GM04504 (cell line): ENCODE measurements at regions not wholly inside any gene's neighbourhood (a gene's known extent, or its start where the extent isn't known, plus 50 kb on each side); places are given as distances from the start of the nearest gene placed in this dataset.

ENCODE experiments used
- DNase-seq: peaks from one replicate; pipeline ENCODE4 v3.0.0-alpha.2; 2012; ENCODE audit warnings: low read depth

DNA sequence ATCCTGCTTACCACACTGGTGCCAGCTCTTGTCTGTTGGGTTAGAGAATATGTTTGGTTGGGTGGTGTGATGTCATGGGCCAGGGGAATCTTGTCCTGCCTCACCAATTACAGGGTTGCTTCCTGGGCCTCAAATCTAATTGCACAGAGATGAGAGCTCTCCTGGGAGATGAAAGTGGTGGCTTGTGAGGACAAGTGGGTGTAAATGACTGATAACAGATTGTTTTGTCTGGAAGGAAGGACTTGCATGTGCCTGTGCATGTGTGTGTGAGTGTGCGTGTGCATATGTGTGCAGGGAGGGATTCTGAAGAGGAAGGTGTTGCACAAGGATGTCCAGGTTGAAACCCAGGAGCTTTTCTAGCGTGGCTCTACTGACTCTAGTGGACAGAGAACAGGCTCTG is 271.9 kb downstream of the LOXHD1 start:
- DNase-seq, result no peak

DNA sequence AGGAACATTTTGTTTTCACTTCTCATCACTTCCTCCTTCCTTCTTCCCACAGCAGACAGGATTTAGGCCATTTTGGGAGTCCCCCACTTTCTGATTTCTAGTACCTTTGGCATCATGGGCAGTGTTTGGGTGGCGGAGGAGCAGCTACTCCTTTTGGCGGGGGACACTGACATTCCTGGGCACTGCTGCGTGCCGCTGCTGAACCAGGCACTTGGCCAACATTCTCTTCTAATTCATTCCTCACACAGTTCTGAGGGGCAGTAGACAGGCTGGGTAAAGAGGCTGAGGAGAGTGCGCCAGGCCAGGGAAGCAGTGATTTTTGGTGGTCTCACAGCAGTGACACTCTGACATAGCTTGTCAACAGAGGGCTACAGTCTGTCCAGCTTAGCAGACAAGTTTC is 270.2 kb downstream of the LOXHD1 start:
- no peak for DNase-seq

DNA sequence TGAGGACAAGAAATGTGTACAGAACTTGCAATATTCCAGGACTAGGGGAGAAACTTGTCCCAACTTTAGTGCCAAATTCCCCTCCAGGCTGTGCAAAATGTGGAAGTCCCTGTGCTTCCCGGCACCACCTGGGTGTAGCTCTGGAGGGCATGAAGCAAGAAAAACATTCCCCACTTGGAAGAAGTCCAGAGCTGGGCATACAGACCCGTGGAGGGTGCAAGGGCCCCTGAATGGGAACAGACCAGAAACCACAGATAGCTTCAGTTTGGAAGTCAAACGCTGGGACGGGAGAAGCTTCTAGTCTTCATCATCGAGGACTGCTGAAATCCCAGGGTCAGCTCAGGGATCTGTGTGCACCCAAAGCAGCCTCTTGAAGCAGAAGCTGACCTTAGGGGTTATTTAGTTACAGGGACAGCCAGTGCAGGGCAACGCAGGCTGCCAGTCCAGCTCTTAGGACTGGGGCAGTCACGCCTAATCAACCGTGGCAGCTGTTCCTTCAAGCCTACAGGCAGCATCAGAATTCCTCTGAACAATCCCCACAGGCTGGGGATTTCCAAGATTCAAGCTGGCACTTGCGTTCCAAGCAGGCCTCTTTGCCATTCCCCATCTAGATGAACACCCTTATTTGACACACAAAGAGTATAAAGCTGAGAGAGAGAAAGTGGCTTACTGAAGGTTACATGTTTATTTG is 269.4 kb downstream of the LOXHD1 start:
- DNase-seq, result no peak

DNA sequence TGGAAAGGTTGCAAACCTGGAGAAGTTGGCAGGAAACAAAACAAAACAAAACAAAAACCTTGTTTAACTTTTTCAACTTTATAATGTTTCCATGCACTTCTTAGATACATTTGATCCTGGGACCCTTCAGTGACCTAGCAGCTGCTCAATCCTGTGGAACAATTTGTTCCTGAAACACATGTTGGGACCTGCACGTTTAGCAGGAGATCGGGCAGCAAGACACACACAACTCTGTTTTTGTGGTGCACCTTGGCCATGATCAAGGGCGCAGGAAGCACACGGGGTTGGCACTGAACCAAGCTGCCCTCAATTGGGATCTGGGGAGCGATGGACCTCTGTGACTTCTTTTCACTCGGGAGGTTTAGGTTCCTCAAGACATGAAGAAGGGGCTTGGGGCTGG is 268.7 kb downstream of the LOXHD1 start:
- no peak for DNase-seq

DNA sequence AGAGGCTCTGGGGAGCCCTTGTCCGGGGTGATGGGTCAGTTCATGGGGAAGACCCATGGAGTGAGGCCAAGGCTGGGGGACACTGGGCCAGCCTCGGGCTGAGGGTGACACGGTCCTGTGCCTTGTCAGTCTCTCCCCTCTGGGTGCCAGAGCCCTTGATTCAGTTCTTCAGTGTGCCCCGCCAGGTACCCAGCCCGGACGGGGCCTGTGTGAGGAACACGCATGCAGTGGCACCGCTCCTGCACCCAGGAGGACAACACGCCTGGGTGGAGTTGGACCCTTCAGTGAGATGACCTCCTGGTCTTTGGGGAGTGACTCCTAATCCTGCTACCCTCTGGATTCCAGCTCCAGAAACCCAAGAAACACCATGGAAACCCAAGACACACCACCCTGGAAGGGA is 264.4 kb downstream of the LOXHD1 start:
- DNase-seq, result no peak

DNA sequence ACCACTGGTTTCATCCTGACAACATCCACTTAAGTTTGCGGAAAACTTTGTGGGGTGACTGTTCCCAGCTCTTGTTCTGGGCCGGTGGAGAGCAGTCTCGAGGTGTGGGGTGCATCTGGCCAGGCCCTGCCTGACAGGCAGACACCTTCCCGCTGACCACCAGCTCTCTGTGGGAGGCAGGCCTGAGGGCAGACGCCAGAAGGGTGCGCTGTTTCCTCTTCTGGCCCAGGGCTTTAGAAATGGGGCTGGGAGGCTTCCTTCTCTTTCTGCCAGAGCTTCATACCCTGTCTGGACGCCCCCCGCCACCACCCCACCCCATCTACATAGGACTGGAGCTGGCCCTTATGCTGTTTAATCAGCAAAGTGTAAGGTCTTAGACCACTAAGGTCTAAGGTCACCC is 263.8 kb downstream of the LOXHD1 start:
- DNase-seq, result no peak

GRCh38 chr18:46393961-46394360 is 263.1 kb downstream of the LOXHD1 start:
- no peak for DNase-seq

DNA sequence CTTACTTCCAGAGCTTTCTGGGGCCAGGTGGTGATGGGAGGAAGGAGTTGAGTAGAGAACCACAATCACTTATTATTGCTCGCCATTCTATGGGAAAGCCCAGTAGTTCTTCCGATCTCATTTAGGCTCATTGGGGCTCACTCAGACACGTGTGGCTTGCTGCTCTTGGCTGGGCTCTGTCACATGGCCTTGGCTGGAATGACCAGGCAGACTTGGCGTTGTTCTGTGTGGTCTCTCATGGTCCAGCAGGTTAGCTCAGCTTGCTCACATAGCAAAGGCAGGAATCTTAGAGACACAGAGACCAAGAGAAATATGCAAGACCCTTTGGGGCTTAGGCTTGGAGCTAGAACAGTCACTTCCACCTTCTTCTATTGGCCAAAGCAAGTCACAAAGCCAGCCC is 261.2 kb downstream of the LOXHD1 start:
- DNase-seq, result no peak

DNA sequence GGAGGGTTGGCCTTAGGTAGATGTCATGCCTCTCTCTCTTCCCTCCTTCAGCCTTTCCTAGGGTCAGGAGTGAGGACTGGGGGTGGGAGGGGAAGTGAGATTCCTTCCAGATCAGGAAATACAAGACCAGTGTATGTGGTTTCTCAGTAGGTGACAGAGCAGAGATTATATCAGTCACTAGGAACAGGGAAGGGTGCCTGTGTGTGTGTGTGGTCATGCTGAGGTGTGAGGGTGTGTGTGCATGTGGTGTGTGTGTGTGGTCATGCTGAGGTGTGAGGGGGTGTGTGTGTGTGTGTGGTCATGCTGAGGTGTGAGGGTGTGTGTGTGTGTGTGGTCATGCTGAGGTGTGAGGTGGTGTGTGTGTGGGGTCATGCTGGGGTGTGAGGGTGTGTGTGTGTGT is 259.8 kb downstream of the LOXHD1 start:
- DNase-seq, result no peak

DNA sequence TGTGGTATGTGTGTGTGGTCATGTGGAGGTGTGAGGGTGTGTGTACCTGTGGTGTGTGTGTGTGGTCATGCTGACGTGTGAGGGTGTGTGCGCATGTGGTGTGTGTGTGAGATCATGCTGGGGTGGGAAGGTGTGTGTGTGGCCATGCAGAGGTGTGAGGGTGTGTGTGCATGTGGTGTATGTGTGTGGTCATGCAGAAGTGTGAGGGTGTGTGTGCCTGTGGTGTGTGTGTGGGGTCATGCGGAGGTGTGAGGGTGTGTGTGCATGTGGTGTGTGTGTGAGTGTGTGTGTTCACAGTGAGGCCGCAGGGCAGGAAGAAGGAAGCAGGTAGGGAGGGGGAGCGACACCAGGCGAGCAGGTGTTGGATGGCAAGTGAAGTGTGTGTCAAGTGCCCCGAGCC is 259.0 kb downstream of the LOXHD1 start:
- no peak for DNase-seq

DNA sequence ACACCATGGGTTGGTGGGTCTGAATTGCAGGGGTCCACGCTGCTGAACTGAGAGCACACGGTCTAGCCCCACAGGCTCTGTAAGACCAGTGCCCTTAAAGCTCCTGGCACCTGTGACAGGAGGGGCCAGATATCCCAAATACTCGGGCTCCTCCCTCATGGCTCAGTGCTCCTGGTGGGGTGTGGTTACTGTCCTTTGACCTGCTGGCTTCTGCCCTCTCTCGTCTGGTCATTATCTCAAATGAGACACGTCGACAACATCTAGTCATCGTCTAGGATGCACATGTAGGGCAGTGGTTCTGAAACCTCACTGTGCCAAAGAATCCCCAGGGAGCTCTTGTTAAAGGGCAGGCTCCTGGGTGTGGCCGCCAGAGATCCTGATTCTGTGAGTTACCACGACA is 258.4 kb downstream of the LOXHD1 start:
- DNase-seq, result no peak

DNA sequence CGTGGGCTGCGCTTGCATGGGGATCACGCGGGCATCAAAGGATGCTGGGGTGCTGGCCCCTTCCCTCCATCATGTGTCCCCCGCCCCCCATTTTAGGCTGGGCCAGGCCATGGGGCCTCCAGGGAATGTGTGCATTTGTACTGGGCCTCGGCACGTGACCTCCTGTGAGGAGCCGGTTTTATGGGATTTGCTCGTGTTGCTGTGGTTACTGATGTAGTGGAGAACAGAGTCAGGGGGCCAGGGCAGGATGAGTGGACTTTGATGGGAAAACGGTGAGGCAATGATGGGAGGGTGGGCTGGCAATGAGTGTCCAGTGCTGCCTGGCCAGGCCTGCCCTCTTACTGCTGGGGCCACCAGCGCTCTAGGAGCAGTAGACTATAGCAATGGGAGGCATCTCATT is 257.7 kb downstream of the LOXHD1 start:
- no peak for DNase-seq

GRCh38 chr18:46400449-46400848 is 256.6 kb downstream of the LOXHD1 start:
- no peak for DNase-seq

DNA sequence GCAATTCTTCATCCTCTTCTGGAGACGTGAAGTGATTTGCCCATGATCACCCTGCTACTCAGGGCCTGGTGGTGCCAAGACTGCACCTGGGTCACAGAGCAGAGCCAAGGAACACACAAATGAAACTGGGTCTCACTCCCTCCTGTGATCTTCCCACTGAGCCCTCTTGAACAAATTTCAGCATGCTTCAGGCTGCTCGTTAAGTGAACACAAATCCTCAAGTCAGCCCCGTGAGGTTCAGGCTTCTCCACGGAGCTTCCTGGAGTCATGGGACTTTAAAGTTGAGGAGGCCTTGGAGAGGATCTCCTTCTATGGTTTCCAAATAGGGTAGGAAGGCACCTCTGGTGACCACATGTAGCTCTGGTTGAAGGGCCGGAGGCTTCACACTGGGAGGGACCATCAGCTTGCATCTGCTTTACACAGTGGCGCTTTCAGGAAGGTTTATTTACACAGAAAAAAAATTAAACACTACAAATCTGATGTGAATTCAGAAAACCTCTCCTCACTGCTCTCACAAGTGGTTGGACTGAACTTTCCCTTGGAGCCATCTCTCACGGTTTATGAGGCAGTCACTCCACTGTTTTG is 255.4 kb downstream of the LOXHD1 start:
- DNase-seq, result no peak

GRCh38 chr18:46402396-46402795 is 254.6 kb downstream of the LOXHD1 start:
- no peak for DNase-seq

DNA sequence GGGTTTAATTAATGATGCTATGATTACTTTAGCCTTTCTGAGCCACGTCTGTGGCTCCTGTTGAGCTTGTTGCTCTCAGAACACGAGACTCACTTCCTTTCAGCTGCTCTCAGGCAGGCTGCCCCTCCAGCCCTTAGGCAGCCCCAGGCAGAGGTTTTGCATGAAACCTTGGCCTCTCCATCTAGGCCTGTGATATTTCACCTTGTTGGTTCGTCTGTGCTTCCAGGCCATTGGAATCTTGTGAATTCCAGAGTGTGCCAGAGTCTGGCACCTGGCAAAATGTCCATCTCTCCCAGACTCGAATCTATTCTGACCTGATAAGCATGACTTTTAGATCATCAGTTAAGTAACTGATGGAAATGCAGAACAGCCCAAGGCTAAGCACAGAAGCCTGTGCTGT is 254.1 kb downstream of the LOXHD1 start:
- DNase-seq, result no peak

DNA sequence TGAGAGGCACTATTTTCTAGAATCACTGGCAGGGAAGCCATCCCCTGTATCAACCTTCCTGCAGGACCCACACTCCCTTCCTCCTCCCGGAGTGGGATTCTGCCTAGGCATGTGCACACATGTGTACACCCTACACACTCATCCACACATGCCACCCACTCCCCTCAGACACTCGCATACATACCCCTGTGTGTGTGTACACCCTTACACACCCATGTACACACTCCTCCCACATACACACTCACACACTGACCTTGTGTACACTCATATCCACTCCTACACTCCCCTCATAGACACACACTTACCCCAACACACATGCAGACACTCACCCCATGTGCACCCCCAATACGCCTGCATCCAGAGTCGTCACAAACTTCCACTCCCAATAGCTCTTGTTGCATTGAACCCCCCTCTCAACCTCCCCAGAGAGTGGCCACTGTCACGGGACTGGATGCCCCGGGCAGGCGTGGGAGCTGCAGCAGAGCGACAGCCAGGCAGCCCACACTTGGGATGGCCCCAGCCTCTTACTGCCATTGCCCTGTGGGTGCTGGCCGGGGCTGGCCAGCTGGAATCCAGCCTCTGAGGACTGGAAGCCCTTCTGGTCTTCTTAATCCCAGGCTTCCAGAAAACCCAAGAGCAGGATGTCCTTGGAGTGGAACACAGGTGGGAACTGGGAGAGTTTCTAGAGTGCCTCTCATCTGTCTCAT is 251.0 kb downstream of the LOXHD1 start:
- DNase-seq, result no peak

GRCh38 chr18:46406539-46406932 is 250.5 kb downstream of the LOXHD1 start:
- no peak for DNase-seq

GRCh38 chr18:46407486-46408166 is 249.4 kb downstream of the LOXHD1 start:
- no peak for DNase-seq

GRCh38 chr18:46408334-46408987 is 248.6 kb downstream of the LOXHD1 start:
- DNase-seq, result no peak

DNA sequence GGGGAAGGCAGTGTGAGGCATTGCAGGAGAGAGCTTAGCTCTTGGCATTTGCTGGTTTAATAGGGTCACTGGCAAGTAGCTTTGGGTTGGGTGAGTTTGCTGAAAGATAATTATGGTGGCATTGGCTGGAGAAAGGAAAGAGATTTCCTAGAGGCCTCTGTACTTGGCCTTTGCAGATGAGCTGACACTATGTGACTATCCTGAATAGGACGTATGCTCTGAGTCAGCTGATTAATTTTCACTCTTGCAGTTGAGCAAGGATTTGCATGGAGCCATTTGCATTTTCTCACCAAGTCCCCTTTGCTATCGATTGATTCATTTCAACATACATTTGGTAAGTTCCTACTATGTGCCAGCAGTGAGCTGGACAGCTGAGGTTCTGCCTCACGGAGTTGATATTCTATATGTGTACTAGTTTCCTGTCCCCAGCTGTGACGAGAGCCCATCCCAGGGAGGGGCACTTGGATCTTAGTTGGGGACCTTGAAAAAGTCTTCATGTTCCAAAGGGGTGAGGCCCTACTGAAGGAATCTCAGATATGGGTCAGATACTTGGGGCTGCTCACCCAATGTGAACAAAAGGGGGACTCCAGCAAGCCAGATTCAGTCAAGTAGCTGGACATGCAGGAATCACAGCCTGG is 245.7 kb downstream of the LOXHD1 start:
- no peak for DNase-seq
